ENCODE measurements at regions not wholly inside any gene's neighbourhood (a gene's known extent, or its start where the extent isn't known, plus 50 kb on each side); places are given as distances from the start of the nearest gene placed in this dataset.

DNA sequence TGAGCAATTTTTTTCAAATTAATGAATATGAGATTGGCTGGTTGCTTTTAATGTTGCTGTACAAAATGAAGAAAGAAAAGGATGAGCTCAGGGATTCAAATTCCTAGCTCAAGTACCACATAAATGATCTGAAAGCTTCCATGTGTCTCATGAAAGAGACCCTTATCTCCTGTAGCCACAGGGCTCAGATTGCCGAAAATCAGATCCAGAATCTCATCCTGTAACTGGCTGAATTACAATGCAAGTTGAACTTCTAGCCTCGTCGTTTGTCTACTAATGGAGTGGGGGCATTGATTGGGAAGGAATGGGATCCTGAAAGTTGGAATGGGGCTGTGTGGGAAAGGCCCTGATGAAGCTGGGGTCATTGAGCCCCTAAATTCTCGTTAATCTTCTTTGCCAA is 143.4 kb upstream of the ATP6AP2 start (continued):
- TF ChIP-seq, protein P1, sequence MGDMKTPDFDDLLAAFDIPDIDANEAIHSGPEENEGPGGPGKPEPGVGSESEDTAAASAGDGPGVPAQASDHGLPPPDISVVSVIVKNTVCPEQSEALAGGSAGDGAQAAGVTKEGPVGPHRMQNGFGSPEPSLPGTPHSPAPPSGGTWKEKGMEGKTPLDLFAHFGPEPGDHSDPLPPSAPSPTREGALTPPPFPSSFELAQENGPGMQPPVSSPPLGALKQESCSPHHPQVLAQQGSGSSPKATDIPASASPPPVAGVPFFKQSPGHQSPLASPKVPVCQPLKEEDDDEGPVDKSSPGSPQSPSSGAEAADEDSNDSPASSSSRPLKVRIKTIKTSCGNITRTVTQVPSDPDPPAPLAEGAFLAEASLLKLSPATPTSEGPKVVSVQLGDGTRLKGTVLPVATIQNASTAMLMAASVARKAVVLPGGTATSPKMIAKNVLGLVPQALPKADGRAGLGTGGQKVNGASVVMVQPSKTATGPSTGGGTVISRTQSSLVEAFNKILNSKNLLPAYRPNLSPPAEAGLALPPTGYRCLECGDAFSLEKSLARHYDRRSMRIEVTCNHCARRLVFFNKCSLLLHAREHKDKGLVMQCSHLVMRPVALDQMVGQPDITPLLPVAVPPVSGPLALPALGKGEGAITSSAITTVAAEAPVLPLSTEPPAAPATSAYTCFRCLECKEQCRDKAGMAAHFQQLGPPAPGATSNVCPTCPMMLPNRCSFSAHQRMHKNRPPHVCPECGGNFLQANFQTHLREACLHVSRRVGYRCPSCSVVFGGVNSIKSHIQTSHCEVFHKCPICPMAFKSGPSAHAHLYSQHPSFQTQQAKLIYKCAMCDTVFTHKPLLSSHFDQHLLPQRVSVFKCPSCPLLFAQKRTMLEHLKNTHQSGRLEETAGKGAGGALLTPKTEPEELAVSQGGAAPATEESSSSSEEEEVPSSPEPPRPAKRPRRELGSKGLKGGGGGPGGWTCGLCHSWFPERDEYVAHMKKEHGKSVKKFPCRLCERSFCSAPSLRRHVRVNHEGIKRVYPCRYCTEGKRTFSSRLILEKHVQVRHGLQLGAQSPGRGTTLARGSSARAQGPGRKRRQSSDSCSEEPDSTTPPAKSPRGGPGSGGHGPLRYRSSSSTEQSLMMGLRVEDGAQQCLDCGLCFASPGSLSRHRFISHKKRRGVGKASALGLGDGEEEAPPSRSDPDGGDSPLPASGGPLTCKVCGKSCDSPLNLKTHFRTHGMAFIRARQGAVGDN (IDR thresholded peaks at IDR 0.05) = no peak
- TF ChIP-seq SREBF2 (IDR thresholded peaks at IDR 0.05; ENCODE audit: low read length) (no peak), SPI1 (IDR thresholded peaks at IDR 0.05; ENCODE audit: borderline replicate concordance, insufficient read depth, low read depth, low read length) (no peak), SUZ12 (IDR thresholded peaks at IDR 0.05; ENCODE audit: unreplicated experiment) (no peak), PAX8 (IDR thresholded peaks at IDR 0.05) (no peak), ZNF207 (IDR thresholded peaks at IDR 0.05; ENCODE audit: borderline replicate concordance) (no peak), RAD21 (IDR thresholded peaks at IDR 0.05; ENCODE audit: insufficient read depth, low read depth, low read length) (no peak), NFYB (IDR thresholded peaks at IDR 0.05; ENCODE audit: insufficient read depth, low read depth, low read length) (no peak), POLR2AphosphoS2 (IDR thresholded peaks at IDR 0.05; ENCODE audit: low read depth, low read length) (no peak)

- SMC1A ChIA-PET (ENCODE audit: uncharacterized antibody, unreplicated experiment) = no interaction called here
- RAD21 ChIA-PET (ENCODE audit: unreplicated experiment) = no interaction called here
- CTCF ChIA-PET = no interaction called here
- ATAC-seq = no peak
- no peak for FAIRE-seq
- intact Hi-C loops (cut with micrococcal nuclease; ENCODE audit: unreplicated experiment) = no loop called here
- Histone ChIP-seq H3K9me3 (replicated peaks; ENCODE audit: control insufficient read depth, insufficient read depth, low read length) (no peaks in the 10 kb centered on the region; the same call in 2 of the 3 replicates), H3K79me2 (ENCODE audit: control insufficient read depth, insufficient read depth, low read length) (no peaks in the 10 kb centered on the region), H3K4me3 (no peak overlapping the region), H3K4me2 (ENCODE audit: control insufficient read depth, insufficient read depth) (no peak overlapping the region), H4K20me1 (ENCODE audit: control insufficient read depth, insufficient read depth) (no peaks in the 10 kb centered on the region), H2AFZ (ENCODE audit: control insufficient read depth, low read depth, low read length) (no peak overlapping the region), H3K9ac (ENCODE audit: control insufficient read depth, insufficient read depth, low read length) (no peak overlapping the region), H3K27me3 (replicated peaks in 1 of 2; ENCODE audit: control insufficient read depth in 2 of 2, insufficient read depth in 2 of 2, low read length in 1 of 2) (no peaks in the 10 kb centered on the region), H3K27ac (ENCODE audit: control insufficient read depth, insufficient read depth) (no peak overlapping the region), H3K36me3 (ENCODE audit: control insufficient read depth in 2 of 2, insufficient read depth in 2 of 2, low read length in 1 of 2) (no peaks in the 10 kb centered on the region), H3K4me1 (ENCODE audit: control insufficient read depth, insufficient read depth, low read length) (no peaks in the 10 kb centered on the region)
- no peak for DNase-seq (ENCODE audit: low read depth, low spot score)
- POLR2A ChIA-PET = no interaction called here
- WGBS (ENCODE audit: insufficient coverage, insufficient replicate concordance, low lambda C conversion rate, missing lambda C conversion rate) = 33% methylated on average over 14 of the region's 14 CpGs
- no peak for TF ChIP-seq MYC (IDR thresholded peaks at IDR 0.05; ENCODE audit: insufficient read depth, insufficient read length, insufficient replicate concordance, low read length, severe bottlenecking)
- TF ChIP-seq, protein P2, sequence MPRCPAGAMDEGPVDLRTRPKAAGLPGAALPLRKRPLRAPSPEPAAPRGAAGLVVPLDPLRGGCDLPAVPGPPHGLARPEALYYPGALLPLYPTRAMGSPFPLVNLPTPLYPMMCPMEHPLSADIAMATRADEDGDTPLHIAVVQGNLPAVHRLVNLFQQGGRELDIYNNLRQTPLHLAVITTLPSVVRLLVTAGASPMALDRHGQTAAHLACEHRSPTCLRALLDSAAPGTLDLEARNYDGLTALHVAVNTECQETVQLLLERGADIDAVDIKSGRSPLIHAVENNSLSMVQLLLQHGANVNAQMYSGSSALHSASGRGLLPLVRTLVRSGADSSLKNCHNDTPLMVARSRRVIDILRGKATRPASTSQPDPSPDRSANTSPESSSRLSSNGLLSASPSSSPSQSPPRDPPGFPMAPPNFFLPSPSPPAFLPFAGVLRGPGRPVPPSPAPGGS (IDR thresholded peaks at IDR 0.05; ENCODE audit: borderline replicate concordance, insufficient read depth, low read depth, low read length, poor library complexity, severe bottlenecking) = peak; percentile 73
- in situ Hi-C loops (cut with MboI) = no loop called here
- no TSS peak for BruUV-seq (replicated peaks)
These were observed 145.8 kb upstream of the ATP6AP2 start for GRCh38 chrX:40434947-40435346.
